ENCODE measurements at regions not wholly inside any gene's neighbourhood (a gene's known extent, or its start where the extent isn't known, plus 50 kb on each side); places are given as distances from the start of the nearest gene placed in this dataset.

- no peak for DNase-seq (ENCODE audit: low read depth in 2 of 2)
These were observed 149.6 kb upstream of the PPP2R2D start for GRCh38 chr10:131750973-131751826.

DNA sequence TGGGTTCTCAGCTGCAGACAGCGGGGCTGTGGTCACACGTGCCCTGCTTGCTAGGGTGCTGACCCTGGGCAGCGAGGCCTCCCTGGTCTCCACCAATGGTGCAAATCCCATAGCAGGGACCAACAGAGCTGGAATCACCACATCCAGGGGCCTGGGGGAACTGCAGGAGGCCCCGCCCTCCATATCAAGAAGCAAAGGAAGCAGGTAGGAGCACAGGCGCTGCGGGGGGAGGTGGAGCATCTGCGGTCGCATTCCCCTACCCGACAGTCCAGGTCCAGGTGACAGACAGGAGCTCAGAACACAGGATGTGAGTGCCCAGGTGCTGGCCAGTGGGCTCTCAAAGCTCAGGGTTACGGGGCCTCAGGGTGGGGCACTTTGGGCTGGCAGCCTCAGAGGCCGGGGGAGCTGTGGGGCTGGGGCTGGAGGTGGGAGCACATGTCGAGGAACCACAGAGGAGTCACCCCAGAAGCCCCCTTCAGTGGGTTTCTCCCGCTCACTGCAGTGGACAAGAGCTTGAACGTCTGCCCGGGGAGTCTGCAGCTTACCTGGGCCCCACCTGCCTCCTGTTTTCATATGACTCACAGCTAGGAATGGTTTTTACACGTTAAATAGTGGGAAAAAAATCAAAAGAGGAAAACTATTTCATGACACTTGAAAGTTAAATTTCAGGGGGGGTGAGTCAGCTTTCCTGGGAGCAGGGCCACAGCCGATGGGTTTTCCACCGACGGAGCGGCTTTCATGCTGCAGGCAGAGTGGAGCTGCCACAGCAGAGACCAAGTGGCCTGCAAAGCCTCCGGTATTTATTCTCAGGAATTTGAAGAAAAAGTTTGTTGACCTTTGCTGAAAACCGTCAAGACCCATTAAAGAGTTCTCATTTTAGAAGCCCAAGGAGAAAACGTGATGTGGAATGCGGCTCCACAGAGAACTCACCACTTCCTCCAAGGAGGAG, 148.7 kb upstream of the PPP2R2D start:
- DNase-seq (ENCODE audit: low read depth in 2 of 2): no peak

DNA sequence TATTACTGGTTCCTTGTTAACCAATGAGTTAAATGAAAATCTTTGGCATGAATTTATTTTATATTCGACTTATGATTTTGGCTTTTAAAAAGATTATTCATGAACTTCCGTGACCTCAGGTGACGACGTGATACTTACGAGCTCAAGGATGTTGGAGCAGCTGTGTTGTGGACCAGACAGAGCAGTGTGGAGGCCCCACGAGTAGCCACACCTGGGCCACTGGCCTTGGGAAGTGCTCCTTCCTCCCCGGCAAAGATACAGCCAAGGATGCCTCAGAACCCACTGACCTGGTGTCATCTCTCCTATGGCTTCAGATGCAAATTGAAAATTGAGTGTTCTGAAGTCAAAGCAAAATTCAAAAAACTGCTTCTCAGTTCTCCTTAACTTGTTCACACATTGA, 147.5 kb upstream of the PPP2R2D start:
- DNase-seq (ENCODE audit: low read depth in 2 of 2): no peak

- no peak for DNase-seq (ENCODE audit: low read depth in 2 of 2)
These were observed 145.6 kb upstream of the PPP2R2D start for GRCh38 chr10:131755200-131755599.

- DNase-seq (ENCODE audit: low read depth in 2 of 2): no peak
These were observed 143.3 kb upstream of the PPP2R2D start for GRCh38 chr10:131757285-131758058.

- no peak for DNase-seq (ENCODE audit: low read depth in 2 of 2)
These were observed 142.5 kb upstream of the PPP2R2D start for GRCh38 chr10:131758062-131758938.

GRCh38 chr10:131758939-131759301, 141.9 kb upstream of the PPP2R2D start:
- no peak for DNase-seq (ENCODE audit: low read depth in 2 of 2)

DNA sequence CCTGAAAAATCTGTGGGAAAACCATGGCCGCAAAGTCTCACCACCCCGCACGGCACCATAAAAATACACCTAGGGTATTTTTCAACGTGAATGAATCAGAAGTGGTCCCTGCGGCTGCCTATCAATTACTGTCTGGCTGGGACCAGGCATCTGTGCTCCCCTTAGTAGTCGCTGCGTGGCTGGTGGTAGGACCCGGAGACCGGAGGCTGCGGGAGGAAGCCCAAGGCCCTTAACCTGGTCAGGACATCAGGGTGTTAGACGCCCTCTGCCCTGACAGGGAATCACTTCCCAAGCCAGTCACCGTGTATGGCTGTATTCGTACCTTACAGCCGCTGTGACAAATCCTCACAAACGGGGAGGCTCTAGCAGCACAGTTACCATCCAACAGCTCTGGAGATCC, 141.5 kb upstream of the PPP2R2D start:
- DNase-seq (ENCODE audit: low read depth in 2 of 2): no peak

GRCh38 chr10:131760416-131761166, 140.2 kb upstream of the PPP2R2D start:
- DNase-seq (ENCODE audit: low read depth in 2 of 2): no peak

DNA sequence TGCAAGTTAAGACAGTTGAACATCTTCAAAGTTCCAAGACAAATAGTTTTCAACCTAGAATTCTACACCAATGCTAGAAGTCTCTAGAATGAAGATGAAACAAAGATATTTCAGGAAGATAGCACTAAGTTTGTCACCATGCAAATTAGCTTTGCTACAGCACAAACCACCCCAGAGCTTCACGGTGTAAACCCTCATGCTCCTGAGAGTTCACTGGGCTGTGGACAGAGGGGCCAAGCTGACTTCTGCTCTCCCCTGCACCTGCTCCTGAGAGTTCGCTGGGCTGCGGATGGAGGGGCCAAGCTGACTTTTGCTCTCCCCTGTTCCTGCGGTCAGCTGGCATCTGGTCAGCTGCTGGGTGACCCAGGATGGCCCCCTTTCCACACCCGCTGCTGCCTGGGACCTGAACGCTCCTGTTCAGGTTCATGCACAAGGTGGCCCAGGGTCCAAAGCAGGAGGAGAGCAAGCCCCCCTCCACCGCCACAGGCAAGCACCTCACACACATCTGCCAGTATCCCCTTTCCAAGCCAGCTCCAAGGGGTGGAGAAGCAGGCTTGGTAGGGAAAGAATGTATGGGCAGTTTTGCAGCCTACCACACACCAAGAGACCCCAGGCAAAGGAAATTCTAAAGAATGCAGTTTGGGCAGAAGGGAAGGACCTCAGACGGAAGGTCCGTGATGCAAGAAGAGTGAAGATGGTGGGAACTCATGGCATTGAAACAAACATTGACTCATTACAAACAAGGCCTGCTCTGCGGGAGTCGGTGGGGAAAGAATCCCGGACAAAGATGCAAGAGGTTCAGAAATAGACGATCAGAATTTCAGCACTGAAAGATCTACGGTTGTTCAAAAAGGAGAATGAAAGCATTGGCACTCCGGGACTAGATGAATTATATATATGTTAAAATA, 137.8 kb upstream of the PPP2R2D start:
- DNase-seq (ENCODE audit: low read depth in 2 of 2): no peak

- DNase-seq (ENCODE audit: low read depth in 2 of 2): no peak
These were observed 135.9 kb upstream of the PPP2R2D start for GRCh38 chr10:131764929-131765328.

- no peak for DNase-seq (ENCODE audit: low read depth in 2 of 2)
These were observed 134.7 kb upstream of the PPP2R2D start for GRCh38 chr10:131766096-131766495.

- no peak for DNase-seq (ENCODE audit: low read depth in 2 of 2)
These were observed 133.1 kb upstream of the PPP2R2D start for GRCh38 chr10:131767716-131768115.

DNA sequence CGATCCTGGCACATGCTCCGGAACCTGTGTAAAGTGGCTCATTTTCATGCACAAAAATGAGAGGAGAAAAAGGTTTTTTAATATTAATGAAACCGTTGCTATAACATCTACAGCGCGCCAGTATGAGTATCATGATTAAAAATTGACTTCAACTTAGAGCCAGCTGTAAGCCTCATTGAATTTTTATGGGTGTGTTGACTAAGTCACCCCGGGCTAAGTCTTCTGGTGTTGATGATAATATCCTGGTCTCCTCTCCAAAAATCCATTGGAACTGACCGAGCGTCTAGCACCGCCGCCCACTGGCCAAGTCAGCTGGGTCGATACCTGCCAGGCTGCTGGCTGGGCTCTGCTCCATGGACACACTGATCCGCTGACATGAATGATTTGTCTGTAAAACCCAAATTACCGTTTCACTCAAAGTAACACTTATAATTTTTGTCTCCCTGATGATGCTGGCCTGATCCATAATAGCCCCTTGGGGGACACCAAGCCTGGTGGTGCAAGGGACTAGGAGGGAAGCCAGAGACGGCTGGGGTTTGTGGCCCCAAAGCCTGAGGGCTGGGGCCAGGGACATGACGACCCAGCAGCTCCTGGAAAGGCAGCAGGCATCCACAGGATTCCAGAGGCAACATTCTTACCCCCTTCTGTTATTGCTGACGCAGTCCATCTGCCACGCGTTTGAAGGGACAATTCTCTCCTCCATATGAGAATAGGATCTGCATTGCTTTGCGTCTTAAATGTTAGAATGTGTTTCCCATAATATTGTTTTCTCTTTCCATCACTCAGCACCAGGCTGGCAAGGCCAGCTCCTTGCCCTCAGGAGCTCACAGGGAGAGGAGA, 131.0 kb upstream of the PPP2R2D start:
- no peak for DNase-seq (ENCODE audit: low read depth in 2 of 2)

GRCh38 chr10:131770946-131771633, 129.7 kb upstream of the PPP2R2D start:
- no peak for DNase-seq (ENCODE audit: low read depth in 2 of 2)

DNA sequence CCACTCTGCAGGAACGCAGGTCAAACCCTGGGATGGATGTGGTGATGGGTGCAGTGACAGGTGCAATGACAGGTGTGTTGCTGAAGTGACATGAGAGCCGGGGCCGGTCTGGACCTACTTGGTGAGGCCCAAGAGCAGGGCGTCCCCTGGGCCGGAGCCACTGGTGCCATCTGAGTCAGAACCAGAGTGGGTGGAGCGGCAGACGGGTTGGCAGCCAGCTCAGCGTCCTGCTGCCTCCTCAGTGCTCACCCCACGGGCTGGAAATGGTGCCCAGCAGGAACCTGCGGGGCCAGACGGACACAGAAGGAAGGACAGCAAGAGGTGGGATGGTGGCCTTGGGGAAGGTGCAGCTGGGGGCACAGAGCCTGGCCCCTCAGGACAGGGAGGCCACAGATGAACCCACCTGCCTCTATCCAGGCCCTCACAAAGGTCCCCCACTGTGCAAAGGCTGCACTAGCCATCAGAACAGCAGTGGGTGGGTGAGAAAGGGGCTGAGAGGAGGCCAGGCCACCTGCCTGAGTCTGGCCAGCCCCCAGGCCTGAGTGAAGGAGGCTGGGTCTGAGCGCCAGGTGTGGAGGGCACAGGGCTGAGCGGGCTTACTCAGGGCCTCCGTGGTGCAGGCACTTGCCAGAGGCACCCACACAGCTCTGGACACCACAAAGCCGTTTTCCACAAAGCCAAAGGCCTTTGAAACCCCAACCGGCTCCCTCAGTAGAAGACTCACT, 129.0 kb upstream of the PPP2R2D start:
- DNase-seq (ENCODE audit: low read depth in 2 of 2): no peak

GRCh38 chr10:131772441-131772840, 128.4 kb upstream of the PPP2R2D start:
- DNase-seq (ENCODE audit: low read depth in 2 of 2): no peak

Measured in stimulated activated CD4-positive, alpha-beta T cell treated with anti-CD3 and anti-CD28 coated beads, Interleukin-12 subunit alpha, Interleukin-12 subunit beta, amount 100 ng/mL, for 24 hours (primary cell).